ENCODE measurements at regions not wholly inside any gene's neighbourhood (a gene's known extent, or its start where the extent isn't known, plus 50 kb on each side); places are given as distances from the start of the nearest gene placed in this dataset.

DNA sequence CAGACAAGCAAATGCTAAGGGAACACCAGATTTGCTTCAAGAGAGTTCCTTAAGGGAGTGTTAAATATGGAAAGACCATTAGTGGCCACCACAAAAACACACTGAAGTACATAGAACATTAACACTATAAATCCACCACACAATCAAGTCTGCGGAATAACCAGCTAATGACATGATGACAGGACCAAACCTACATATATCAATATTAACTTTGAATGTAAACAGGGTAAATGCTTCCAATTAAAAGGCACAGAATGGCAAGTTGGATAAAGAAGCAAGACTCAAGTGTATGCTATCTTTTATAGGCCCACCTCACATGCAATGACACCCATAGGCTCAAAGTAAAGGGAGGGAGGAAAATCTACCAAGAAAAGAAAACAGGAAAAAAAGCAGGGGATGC is 291.3 kb downstream of the COG6 start:
- Histone ChIP-seq H3K27me3 (ENCODE audit: control insufficient read depth, insufficient read depth, low read length) (no peaks in the 10 kb centered on the region), H3K4me3 (ENCODE audit: low read depth, low read length) (no peak overlapping the region), H3K36me3 (ENCODE audit: control insufficient read depth, insufficient read depth, low read length) (no peaks in the 10 kb centered on the region)
- ChIA-PET CTCF (no interaction called here), POLR2A (no interaction called here)
- no peak for DNase-seq (ENCODE audit: low read depth)
- TF ChIP-seq, protein P1, sequence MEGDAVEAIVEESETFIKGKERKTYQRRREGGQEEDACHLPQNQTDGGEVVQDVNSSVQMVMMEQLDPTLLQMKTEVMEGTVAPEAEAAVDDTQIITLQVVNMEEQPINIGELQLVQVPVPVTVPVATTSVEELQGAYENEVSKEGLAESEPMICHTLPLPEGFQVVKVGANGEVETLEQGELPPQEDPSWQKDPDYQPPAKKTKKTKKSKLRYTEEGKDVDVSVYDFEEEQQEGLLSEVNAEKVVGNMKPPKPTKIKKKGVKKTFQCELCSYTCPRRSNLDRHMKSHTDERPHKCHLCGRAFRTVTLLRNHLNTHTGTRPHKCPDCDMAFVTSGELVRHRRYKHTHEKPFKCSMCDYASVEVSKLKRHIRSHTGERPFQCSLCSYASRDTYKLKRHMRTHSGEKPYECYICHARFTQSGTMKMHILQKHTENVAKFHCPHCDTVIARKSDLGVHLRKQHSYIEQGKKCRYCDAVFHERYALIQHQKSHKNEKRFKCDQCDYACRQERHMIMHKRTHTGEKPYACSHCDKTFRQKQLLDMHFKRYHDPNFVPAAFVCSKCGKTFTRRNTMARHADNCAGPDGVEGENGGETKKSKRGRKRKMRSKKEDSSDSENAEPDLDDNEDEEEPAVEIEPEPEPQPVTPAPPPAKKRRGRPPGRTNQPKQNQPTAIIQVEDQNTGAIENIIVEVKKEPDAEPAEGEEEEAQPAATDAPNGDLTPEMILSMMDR (IDR thresholded peaks at IDR 0.05; ENCODE audit: insufficient read depth, low read depth, low read length) = no peak

DNA sequence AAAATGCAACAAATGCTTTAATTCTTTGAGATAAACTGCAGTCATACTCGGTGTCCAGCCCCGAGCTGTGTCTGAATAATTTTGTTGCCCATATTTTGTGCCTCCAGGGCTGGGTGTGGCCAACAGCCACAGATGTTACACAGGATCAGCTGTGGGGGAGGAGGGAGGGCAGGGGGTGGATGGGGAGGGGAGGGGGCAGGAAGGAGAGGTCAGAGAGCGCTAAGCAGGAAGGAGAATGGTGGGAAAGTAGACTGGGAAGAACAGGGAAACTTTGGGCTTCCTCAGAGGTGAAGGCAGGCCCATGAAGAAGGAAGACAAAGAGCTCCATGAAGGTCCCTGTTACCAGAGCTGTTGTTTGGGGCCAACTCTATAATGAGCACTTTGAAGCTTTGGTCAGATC is 295.8 kb downstream of the COG6 start:
- H3K36me3 ChIP-seq (ENCODE audit: control insufficient read depth, insufficient read depth, low read length) = no peaks in the 10 kb centered on the region
- POLR2A ChIA-PET = no interaction called here
- CTCF ChIA-PET = interaction anchor here (6.5 kb wide), 1 partner anchor 9 kb away, joined by 48 read pairs; no protein-coding TSS in a partner anchor
- DNase-seq (ENCODE audit: low read depth) = no peak
- no peak overlapping the region for H3K4me3 ChIP-seq (ENCODE audit: low read depth, low read length)
- TF ChIP-seq, protein P1 (IDR thresholded peaks at IDR 0.05; ENCODE audit: insufficient read depth, low read depth, low read length) = no peak
- H3K27me3 ChIP-seq (ENCODE audit: control insufficient read depth, insufficient read depth, low read length) = no peaks in the 10 kb centered on the region

DNA sequence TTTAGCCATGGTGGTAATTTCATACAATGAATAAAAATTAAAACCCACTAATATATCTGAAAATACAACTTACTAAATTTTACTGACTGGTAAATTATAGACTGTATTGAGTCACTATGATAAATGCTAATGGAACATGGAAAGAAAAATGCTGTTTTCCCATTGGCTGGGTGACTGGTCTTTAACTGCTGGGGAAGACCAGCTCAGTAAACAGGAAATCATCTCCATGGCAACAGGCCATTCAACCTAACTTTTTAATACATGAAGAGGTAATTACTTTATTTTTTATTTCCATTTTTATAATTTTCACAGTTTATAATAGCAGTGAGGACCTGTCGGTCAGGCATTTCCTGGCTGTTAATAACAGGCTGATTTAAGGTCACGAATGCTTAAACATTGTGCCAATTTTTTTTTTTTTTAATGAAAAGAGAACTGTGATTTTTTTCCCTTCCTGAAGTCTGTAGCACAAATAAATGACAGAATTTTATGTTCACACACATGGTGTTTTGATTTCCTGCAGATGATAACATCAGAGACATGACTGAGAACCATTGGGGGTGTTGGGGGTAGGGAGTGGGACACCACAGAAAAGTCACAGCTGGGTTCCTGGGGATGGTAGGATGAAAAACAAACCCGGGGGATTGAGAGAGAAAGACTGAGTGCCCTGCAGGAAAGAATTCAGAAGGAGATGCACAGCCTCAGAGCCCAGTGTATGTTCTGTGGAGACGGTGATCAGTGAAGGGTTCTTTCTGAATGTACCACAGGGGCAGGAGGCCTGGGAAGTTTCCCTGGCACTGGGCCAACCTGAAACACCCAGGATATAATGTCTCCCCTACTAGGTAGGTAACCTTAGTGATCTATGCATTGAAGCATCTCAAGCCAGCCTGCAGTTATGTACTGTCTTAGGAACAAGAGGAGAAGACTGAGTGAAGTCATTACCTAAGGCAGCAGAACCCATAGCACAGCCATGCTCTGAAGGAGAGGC is 297.1 kb downstream of the COG6 start:
- peak; percentile 37 for DNase-seq (ENCODE audit: low read depth)
- TF ChIP-seq, protein P1 (IDR thresholded peaks at IDR 0.05; ENCODE audit: insufficient read depth, low read depth, low read length) = no peak
- Histone ChIP-seq H3K27me3 (ENCODE audit: control insufficient read depth, insufficient read depth, low read length) (no peaks in the 10 kb centered on the region), H3K4me3 (ENCODE audit: low read depth, low read length) (no peak overlapping the region), H3K36me3 (ENCODE audit: control insufficient read depth, insufficient read depth, low read length) (no peaks in the 10 kb centered on the region)
- CTCF ChIA-PET = interaction anchor here (6.5 kb wide), 1 partner anchor 10 kb away, joined by 48 read pairs; no protein-coding TSS in a partner anchor
- POLR2A ChIA-PET = no interaction called here

DNA sequence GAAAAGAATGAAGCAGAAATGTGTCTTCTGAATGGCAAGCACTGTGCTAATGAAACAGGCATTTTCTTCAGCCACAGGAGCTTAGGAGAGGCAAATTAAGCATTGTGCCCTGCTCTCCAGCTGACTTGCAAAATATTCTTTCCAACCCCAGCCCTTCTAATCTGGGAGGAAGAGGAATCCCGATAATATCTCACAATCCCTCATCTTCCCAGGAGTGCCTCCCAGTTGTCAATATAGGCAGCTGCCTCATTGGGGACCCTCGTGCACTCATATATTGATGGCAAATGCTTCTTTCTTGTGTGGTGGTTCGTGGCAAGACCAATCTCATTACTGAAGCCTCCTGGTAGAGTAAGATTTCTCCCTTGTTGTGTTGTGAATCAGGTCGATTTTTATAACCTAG is 299.0 kb downstream of the COG6 start:
- Histone ChIP-seq H3K27me3 (ENCODE audit: control insufficient read depth, insufficient read depth, low read length) (no peaks in the 10 kb centered on the region), H3K36me3 (ENCODE audit: control insufficient read depth, insufficient read depth, low read length) (no peaks in the 10 kb centered on the region), H3K4me3 (ENCODE audit: low read depth, low read length) (no peak overlapping the region)
- ChIA-PET CTCF (interaction anchor here (6.5 kb wide), 1 partner anchor 12 kb away, joined by 48 read pairs; no protein-coding TSS in a partner anchor), POLR2A (no interaction called here)
- DNase-seq (ENCODE audit: low read depth) = no peak
- TF ChIP-seq, protein P1 (IDR thresholded peaks at IDR 0.05; ENCODE audit: insufficient read depth, low read depth, low read length) = no peak

DNA sequence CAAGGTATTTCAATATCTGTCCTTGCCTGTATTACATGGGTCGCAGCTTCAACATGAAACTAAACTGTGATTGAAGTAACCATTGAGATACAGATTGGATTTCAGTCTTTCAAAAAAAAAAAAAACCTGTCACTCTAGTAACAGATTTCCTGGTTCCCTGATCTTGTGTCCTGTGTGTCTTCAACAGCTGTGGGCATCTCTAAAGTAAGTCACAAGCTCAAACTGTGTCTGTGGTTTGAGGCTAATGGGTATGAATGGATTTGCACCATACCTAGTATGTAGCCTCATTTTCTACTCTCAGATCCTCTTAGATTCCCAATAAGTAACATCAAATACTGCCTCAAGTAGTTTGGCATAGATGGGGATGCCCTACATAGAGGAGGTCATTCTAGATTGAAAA is 300.1 kb downstream of the COG6 start:
- POLR2A ChIA-PET = no interaction called here
- no peak overlapping the region for H3K4me3 ChIP-seq (ENCODE audit: low read depth, low read length)
- no peaks in the 10 kb centered on the region for H3K36me3 ChIP-seq (ENCODE audit: control insufficient read depth, insufficient read depth, low read length)
- no peak for DNase-seq (ENCODE audit: low read depth)
- CTCF ChIA-PET = interaction anchor here (0.6 to 6.5 kb wide), 2 partner anchors 11 to 13 kb away, joined by 3 to 48 read pairs; no protein-coding TSS in a partner anchor
- TF ChIP-seq, protein P1 (IDR thresholded peaks at IDR 0.05; ENCODE audit: insufficient read depth, low read depth, low read length) = no peak
- no peaks in the 10 kb centered on the region for H3K27me3 ChIP-seq (ENCODE audit: control insufficient read depth, insufficient read depth, low read length)
